ENCODE measurements at regions not wholly inside any gene's neighbourhood (a gene's known extent, or its start where the extent isn't known, plus 50 kb on each side); places are given as distances from the start of the nearest gene placed in this dataset.

DNA sequence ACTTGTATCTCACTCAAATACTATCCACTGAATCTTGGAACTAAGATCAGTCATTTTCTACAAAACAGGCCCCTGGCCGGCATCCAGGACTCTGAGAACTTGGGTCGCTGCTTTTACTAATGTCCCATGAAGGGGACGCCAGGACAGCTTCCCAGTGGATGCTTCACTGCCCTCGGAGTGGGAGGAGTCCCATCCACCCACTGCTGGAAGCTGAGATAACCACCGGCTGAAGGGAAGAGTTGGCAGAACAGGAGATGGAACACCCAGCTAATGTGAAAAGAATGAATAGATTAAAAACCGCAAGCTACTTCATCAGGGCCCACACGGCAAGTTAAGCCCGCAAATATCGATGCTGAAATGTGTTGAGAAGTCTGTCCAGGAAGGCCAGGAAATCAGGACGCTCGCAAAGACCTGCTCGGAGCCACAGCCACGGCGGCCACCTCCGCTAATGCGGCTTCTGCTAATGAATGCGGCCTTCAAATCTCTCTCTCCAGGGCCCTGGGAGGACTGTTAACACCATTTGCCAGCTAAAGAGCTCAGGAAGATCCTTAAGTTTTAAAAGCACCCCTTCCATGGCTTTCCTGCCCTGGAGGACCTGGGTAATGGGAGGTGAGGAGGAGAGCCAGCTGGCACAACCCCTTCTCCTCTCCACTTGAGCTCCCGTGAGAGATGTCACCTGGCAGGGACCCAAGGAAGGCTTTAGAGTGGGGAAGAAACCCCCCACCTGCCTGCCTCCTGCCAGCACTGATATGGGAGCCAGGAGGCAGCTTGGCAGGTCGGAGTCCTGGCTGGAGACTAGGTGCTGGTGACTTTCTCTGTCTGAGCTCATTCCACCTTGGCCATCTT lies 226.6 kb upstream of the RPL38 start:
- no peaks in the 10 kb centered on the region for H3K9me3 Mint-ChIP-seq

DNA sequence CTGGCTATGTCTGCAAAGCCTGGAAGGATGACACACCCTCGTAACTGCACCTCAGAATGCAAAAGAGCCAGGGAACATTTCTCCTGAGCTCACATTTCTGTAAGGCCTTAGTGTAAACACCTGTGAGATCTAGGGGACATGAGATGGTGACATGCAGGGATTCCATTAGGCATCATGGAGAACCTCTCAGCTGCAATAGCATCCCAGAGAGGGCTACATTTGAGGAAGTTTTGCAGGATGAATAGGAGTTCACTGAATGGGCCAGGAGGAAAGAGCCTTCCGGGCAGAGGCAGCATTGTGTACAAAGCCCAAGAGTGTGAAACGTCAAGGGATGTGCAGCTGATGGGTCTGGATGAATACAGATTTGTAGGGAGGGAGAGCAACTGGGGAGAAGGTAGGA lies 223.0 kb upstream of the RPL38 start:
- Mint-ChIP-seq H3K27ac (no peak overlapping the region), H3K27me3 (peaks cover 11% of the 10 kb centered on the region), H3K36me3 (ENCODE audit: low read depth) (no peaks in the 10 kb centered on the region), H3K4me1 (no peaks in the 10 kb centered on the region), H3K4me3 (no peak overlapping the region), H3K9me3 (no peaks in the 10 kb centered on the region)
- POLR2A ChIA-PET, result no interaction called here
- no peak for DNase-seq
- CTCF ChIA-PET, result no interaction called here

More for the DNA sequence above, 226.6 kb upstream of the RPL38 start:
- CTCF ChIA-PET, result no interaction called here
- Mint-ChIP-seq H3K27me3 (peaks cover 9% of the 10 kb centered on the region), H3K27ac (no peak overlapping the region), H3K4me1 (no peaks in the 10 kb centered on the region), H3K36me3 (ENCODE audit: low read depth) (no peaks in the 10 kb centered on the region), H3K4me3 (no peak overlapping the region)
- no peak for DNase-seq
- POLR2A ChIA-PET, result no interaction called here

DNA sequence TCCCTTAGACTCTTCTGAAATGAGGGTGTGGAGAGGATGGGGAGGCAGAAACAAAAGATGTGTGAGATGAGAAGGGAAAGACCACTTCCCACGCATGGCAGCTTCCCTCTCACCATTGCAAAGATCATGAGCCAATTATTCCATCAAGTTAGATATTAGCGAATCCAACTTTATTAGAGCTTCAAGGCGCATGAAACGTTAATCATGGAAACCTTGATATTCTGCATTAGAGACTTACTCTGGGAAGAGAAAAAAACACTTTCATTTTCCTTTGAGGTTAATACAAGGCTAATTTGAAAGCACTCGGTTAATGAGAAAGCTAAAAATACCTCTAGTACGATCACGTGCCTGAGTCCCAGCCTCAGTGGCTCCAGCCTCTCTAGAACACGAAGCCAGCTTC lies 220.6 kb upstream of the RPL38 start:
- no peaks in the 10 kb centered on the region for H3K4me1 Mint-ChIP-seq
- DNase-seq, result no peak
- CTCF ChIA-PET, result no interaction called here
- POLR2A ChIA-PET, result no interaction called here
- no peak overlapping the region for H3K4me3 Mint-ChIP-seq
- H3K27me3 Mint-ChIP-seq, result peaks cover 11% of the 10 kb centered on the region
- H3K36me3 Mint-ChIP-seq (ENCODE audit: low read depth), result no peaks in the 10 kb centered on the region
- no peaks in the 10 kb centered on the region for H3K9me3 Mint-ChIP-seq
- H3K27ac Mint-ChIP-seq, result no peak overlapping the region

DNA sequence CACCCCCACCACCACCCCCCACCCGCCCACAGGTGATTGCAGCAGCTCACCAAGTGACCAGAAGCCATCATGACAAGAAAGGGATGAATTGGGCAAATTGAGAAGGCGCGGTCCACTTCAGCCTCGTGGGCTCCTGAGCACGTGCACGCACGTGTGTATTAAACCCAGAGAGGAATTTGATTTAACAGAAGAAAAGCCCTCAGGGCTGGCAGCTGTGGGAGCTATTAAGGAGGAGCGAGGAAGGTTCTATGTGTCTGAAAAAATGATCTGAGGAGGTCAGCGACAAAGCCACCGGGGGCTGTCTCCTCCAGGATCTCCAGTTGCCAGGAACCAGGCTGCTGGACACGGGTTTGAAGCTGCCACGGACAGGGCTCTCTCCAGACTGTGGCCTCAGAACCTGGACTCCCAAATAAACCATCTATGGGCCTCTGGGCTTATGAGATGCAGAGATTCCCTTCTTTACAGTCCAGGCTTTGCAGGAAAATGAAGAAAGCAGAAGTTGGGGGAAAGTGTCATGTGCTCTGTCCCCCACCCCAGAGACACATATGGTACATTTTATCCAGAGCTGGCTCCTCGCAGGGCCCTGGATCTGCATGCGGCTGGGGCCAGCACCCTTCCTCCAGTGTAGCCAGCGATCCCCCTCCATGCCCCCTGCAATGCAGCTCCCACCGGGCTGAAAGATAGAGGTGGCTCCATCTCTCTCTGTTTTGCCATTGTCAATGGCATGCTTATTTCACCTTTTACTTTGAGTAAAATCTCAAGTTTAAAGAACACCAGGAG lies 219.7 kb upstream of the RPL38 start:
- Mint-ChIP-seq H3K27me3 (peaks cover 11% of the 10 kb centered on the region), H3K27ac (no peak overlapping the region), H3K4me3 (no peak overlapping the region), H3K36me3 (ENCODE audit: low read depth) (no peaks in the 10 kb centered on the region), H3K4me1 (no peaks in the 10 kb centered on the region), H3K9me3 (no peaks in the 10 kb centered on the region)
- DNase-seq, result no peak
- ChIA-PET CTCF (no interaction called here), POLR2A (no interaction called here)

DNA sequence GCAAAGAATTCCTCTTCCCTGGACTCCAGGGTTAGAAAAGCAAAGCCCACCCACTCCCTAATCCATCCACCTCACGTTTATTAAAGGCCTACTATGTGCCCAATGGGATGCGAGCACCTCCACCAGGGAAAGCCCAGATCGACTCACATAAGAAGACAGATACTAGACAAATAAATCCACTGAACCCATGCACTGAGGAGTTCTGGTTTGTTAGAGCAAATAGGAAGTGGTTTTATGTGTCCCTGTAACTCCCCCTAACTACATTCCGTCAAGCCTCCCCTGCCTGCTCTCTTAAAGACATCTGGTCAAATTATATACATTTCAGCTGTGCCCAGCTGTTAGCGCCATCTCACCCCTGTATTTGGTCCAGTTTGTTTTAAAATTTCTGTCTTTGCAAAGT lies 218.5 kb upstream of the RPL38 start:
- CTCF ChIA-PET, result no interaction called here
- Mint-ChIP-seq H3K27me3 (peaks cover 8% of the 10 kb centered on the region), H3K4me3 (no peak overlapping the region), H3K9me3 (no peaks in the 10 kb centered on the region), H3K4me1 (no peaks in the 10 kb centered on the region), H3K36me3 (ENCODE audit: low read depth) (no peaks in the 10 kb centered on the region), H3K27ac (no peak overlapping the region)
- POLR2A ChIA-PET, result no interaction called here
- DNase-seq, result no peak

DNA sequence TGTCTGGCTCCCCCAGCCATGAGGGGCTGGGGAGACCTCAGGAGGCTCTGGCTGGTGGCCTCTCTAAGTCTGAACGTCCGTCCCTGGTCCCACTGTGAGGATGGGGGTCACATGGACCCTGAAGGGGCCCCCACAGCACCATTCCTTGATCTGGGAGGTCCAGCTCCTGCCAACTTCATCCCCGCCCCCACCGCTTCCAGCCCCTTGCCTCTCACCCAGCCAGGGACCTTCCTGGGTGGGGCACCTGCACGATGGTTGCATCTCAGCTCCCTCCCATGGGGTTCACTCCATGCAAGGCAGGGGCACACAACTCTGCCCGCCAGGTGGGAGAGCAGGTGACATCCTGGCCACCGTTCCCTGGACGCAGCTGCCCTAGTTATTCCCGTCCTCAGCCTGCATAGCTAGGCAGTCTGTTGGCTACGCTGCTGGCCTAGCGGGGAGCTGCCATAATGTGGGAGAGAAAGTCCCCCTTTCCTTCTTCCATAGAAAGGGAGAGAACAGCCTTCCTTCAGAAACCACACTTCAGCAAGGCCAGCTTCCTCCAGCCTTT lies 217.9 kb upstream of the RPL38 start:
- Mint-ChIP-seq H3K27ac (no peak overlapping the region), H3K9me3 (no peaks in the 10 kb centered on the region), H3K36me3 (ENCODE audit: low read depth) (no peaks in the 10 kb centered on the region), H3K4me1 (no peaks in the 10 kb centered on the region), H3K4me3 (no peak overlapping the region), H3K27me3 (peaks cover 7% of the 10 kb centered on the region)
- ChIA-PET POLR2A (no interaction called here), CTCF (no interaction called here)
- no peak for DNase-seq

DNA sequence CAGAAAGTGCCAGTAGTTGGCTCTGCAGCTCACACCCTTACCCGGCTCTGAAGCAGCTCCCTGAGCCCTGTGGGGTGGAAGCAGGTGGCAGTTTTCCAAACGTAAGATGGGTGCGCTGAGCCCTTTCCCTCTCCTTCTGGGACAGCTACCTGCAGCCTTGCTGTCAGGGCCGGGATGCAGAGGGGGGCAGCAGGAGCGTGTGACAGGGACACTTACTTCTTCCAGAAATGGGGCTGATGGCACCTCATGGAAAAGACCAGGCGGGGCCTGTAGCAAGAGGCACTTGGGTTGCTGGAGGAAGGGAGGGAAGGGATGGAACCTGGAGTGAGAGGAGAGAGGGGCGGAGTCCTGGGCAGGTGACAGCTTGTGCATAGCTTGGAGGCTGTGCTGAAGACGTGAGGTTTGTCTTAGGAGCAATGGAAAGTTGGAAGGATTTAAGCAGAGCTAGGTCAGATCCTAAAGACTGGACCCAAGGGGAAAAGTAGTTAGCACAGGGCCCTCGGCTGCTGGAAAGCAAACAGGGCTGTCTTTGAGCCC lies 216.8 kb upstream of the RPL38 start:
- Mint-ChIP-seq H3K4me1 (no peaks in the 10 kb centered on the region), H3K27ac (no peak overlapping the region), H3K27me3 (peaks cover 2% of the 10 kb centered on the region), H3K4me3 (no peak overlapping the region), H3K9me3 (no peaks in the 10 kb centered on the region), H3K36me3 (ENCODE audit: low read depth) (no peaks in the 10 kb centered on the region)
- POLR2A ChIA-PET, result no interaction called here
- CTCF ChIA-PET, result no interaction called here
- DNase-seq, result no peak

DNA sequence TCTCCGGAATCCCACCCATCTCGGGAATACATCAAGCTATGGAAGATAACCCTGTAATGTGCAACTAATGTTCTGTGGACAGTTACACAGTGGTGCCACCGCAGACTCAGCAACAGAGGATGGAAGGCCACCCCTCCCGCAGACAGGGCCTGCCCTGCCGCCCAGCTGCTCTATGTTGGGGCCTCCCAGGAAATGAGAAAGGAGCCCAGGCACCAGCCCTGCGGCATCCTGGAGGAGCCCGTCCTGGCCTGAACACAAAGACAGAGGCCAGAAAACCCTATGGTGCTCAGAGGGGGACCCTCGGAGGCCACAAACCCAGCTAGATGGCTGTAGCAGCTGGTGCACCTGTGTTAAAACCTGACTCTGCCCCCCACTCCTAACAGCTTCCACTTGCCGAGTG lies 216.1 kb upstream of the RPL38 start:
- no peaks in the 10 kb centered on the region for H3K36me3 Mint-ChIP-seq (ENCODE audit: low read depth)
- H3K9me3 Mint-ChIP-seq, result no peaks in the 10 kb centered on the region
- no peaks in the 10 kb centered on the region for H3K4me1 Mint-ChIP-seq
- ChIA-PET POLR2A (no interaction called here), CTCF (no interaction called here)
- no peak overlapping the region for H3K4me3 Mint-ChIP-seq
- H3K27me3 Mint-ChIP-seq, result peaks cover 2% of the 10 kb centered on the region
- H3K27ac Mint-ChIP-seq, result no peak overlapping the region
- no peak for DNase-seq

DNA sequence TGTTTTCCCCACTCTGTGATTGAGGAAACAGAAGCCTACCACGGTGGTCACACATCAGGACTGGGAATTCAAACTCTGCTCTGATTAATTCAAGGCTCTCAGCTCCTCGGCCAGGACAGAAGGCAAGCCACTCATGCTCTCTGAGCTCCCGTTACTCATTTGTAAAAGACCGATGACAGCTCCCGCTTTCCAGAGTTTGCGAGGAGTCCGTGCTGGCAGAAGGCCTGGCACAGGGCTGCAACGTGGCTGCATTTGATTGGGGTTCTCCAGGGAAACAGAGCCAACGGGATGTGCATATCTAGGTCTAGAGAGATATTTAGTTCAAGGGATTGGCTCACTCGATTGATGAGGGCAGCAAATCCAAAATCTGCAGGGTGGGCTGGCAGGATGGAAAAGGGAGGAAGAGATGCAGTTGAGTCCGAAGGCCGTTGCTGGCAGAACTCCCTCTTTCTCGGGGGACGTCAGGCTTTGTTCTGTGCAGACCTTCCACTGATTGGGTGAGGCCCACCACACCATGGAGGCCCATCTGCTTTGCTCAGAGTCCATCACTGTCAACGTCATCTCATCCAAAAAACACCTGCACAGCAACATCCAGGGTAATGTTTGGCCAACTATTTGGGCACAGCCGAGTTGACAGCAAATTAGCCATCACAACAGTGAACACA lies 215.5 kb upstream of the RPL38 start:
- no peaks in the 10 kb centered on the region for H3K4me1 Mint-ChIP-seq
- no peaks in the 10 kb centered on the region for H3K9me3 Mint-ChIP-seq
- H3K36me3 Mint-ChIP-seq (ENCODE audit: low read depth), result no peaks in the 10 kb centered on the region
- no peak overlapping the region for H3K4me3 Mint-ChIP-seq
- H3K27me3 Mint-ChIP-seq, result peaks cover 2% of the 10 kb centered on the region
- no peak overlapping the region for H3K27ac Mint-ChIP-seq
- DNase-seq, result no peak
- POLR2A ChIA-PET, result no interaction called here
- CTCF ChIA-PET, result no interaction called here

DNA sequence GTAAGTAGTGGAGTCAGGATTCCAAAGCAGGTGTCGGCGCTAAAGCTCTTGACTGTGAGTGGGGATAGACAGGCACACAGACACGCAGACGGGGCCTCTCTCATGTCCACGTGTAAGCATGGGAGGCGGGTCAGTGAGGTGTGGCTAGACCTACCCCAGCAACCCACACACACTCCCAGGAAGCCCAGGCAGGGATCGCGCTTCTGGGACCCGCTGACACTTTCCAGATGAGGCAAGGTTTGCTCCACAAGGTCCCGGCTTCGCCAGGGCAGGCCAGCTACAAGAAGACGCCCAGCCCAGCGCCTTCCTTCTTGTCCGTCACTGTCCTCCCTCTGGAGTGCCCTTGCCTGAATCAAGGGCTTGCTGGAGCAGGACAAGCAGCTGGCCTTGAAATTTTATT lies 213.8 kb upstream of the RPL38 start:
- Mint-ChIP-seq H3K36me3 (ENCODE audit: low read depth) (no peaks in the 10 kb centered on the region), H3K27ac (no peak overlapping the region)
- CTCF ChIA-PET, result interaction anchor here (1.3 kb wide), 1 partner anchor 9 kb away, joined by 3 read pairs; no protein-coding TSS in a partner anchor

DNA sequence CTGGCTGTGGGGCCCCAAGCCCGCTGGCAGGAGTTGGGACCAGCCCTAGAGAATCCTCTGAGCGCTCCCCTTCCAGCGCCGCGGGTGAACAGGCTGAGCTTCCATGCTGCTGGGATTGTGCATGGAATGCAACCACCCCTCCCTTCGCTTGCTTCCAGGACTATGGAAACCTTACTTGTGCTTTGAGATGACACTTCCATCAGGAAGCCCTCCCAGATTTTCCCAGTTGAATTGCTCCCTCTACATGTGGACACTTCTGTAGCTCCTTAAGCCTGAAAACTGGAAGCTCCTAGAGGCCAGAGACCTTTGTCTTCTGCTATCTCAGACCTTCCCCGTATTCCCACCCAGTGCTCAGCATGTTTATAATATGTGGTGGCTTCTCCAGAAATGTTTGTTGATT lies 213.2 kb upstream of the RPL38 start:
- no peaks in the 10 kb centered on the region for H3K9me3 Mint-ChIP-seq
- no peaks in the 10 kb centered on the region for H3K36me3 Mint-ChIP-seq (ENCODE audit: low read depth)
- DNase-seq, result no peak
- H3K4me3 Mint-ChIP-seq, result no peak overlapping the region
- H3K4me1 Mint-ChIP-seq, result no peaks in the 10 kb centered on the region
- CTCF ChIA-PET, result no interaction called here
- no peaks in the 10 kb centered on the region for H3K27me3 Mint-ChIP-seq
- POLR2A ChIA-PET, result no interaction called here
- H3K27ac Mint-ChIP-seq, result no peak overlapping the region

More for the DNA sequence above, 213.8 kb upstream of the RPL38 start:
- H3K4me3 Mint-ChIP-seq, result no peak overlapping the region
- H3K4me1 Mint-ChIP-seq, result no peaks in the 10 kb centered on the region
- no peaks in the 10 kb centered on the region for H3K9me3 Mint-ChIP-seq
- POLR2A ChIA-PET, result no interaction called here
- DNase-seq, result no peak
- no peaks in the 10 kb centered on the region for H3K27me3 Mint-ChIP-seq

DNA sequence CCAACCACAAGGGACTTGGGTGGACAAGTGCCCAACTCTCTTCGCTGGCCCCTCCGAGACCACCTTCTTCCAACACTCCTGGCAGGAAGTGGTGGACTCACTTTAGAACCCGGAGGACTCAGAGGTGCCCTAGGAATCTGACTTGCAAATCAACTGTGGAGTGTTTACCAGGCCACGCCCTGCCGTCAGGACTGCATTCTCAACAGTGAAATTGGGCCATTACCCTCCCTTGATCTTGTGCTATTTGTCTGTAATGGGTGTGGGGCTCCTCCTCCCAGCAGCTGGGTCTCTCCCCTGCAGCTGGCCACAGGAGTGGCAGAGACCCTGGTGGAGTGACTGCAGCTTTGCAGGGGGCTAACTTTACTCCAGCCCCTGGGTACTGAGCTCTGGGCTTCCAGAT lies 212.2 kb upstream of the RPL38 start:
- Mint-ChIP-seq H3K4me3 (no peak overlapping the region), H3K36me3 (ENCODE audit: low read depth) (no peaks in the 10 kb centered on the region), H3K4me1 (no peaks in the 10 kb centered on the region), H3K27me3 (no peaks in the 10 kb centered on the region), H3K9me3 (no peaks in the 10 kb centered on the region), H3K27ac (no peak overlapping the region)
- DNase-seq, result no peak
- ChIA-PET POLR2A (no interaction called here), CTCF (no interaction called here)

DNA sequence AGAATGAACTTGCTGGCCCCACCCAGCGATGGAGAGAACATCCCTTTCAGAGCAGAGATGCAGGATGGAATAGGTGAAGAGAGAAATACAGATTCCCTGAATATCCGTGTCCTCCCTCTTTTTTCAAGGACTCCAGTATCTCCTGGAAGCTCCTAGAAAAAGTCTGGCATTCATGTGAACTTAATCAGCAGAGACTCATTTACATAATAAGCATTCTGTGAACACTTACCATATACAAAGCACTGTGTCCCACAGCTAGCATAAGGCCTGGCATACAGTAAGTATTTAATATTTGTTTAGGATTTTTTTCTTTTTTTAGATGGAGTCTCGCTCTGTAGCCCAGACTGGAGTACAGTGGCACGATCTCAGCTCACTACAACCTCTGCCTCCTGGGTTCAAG lies 208.5 kb upstream of the RPL38 start:
- CTCF ChIA-PET, result interaction anchor here (1.4 kb wide), 1 partner anchor 17 kb away, joined by 3 read pairs; no protein-coding TSS in a partner anchor
- Mint-ChIP-seq H3K36me3 (ENCODE audit: low read depth) (no peaks in the 10 kb centered on the region), H3K4me1 (no peaks in the 10 kb centered on the region), H3K4me3 (no peak overlapping the region), H3K9me3 (no peaks in the 10 kb centered on the region), H3K27ac (no peak overlapping the region), H3K27me3 (peaks cover 8% of the 10 kb centered on the region)
- no peak for DNase-seq
- POLR2A ChIA-PET, result no interaction called here
